GM19351 (cell line): ENCODE measurements at regions not wholly inside any gene's neighbourhood (a gene's known extent, or its start where the extent isn't known, plus 50 kb on each side); places are given as distances from the start of the nearest gene placed in this dataset.

Experiments
- ATAC-seq: cut with Tn5 transposase; IDR thresholded peaks from one replicate; pipeline ENCODE4 v1.9.1; 2021; ENCODE audit warnings: mild to moderate bottlenecking, moderate library complexity; ENCODE audit not compliant: unreplicated experiment

- no peak for ATAC-seq
Measured at GRCh38 chr21:35672313-35672712, 388.0 kb downstream of the SETD4 start.

- no peak for ATAC-seq
Measured at GRCh38 chr21:35664683-35665082, 395.6 kb downstream of the SETD4 start.

- no peak for ATAC-seq
Measured at GRCh38 chr21:35663856-35664606, 396.3 kb downstream of the SETD4 start.

- ATAC-seq: no peak
Measured at GRCh38 chr21:35658242-35658641, 402.1 kb downstream of the SETD4 start.

- no peak for ATAC-seq
Measured at GRCh38 chr21:35652872-35653271, 407.5 kb downstream of the SETD4 start.

- no peak for ATAC-seq
Measured at GRCh38 chr21:35652196-35652595, 408.1 kb downstream of the SETD4 start.

- ATAC-seq: no peak
Measured at GRCh38 chr21:35651196-35651595, 409.1 kb downstream of the SETD4 start.

- ATAC-seq: no peak
Measured at GRCh38 chr21:35649186-35649585, 411.1 kb downstream of the SETD4 start.

- ATAC-seq: no peak
Measured at GRCh38 chr21:35648512-35648911, 411.8 kb downstream of the SETD4 start.

GRCh38 chr21:35646606-35647005, 413.7 kb downstream of the SETD4 start:
- no peak for ATAC-seq

- no peak for ATAC-seq
Measured at GRCh38 chr21:35645991-35646390, 414.3 kb downstream of the SETD4 start.

- no peak for ATAC-seq
Measured at GRCh38 chr21:35644523-35644922, 415.8 kb downstream of the SETD4 start.

- ATAC-seq: no peak
Measured at GRCh38 chr21:35643176-35643575, 417.1 kb downstream of the SETD4 start.

- no peak for ATAC-seq
Measured at GRCh38 chr21:35641271-35642016, 418.9 kb downstream of the SETD4 start.

- no peak for ATAC-seq
Measured at GRCh38 chr21:35637431-35637830, 422.9 kb downstream of the SETD4 start.

- no peak for ATAC-seq
Measured at GRCh38 chr21:35635994-35636393, 424.3 kb downstream of the SETD4 start.

GRCh38 chr21:35635261-35635660, 425.1 kb downstream of the SETD4 start:
- no peak for ATAC-seq

- no peak for ATAC-seq
Measured at GRCh38 chr21:35633501-35633900, 426.8 kb downstream of the SETD4 start.

GRCh38 chr21:35632711-35633110, 427.6 kb downstream of the SETD4 start:
- ATAC-seq: no peak

- no peak for ATAC-seq
Measured at GRCh38 chr21:35628316-35628715, 432.0 kb downstream of the SETD4 start.

- ATAC-seq: no peak
Measured at GRCh38 chr21:35627462-35627861, 432.9 kb downstream of the SETD4 start.

GRCh38 chr21:35625576-35625975, 434.8 kb downstream of the SETD4 start:
- ATAC-seq: no peak
